Esophagus (tissue), 2 donors: ENCODE measurements at regions not wholly inside any gene's neighbourhood (a gene's known extent, or its start where the extent isn't known, plus 50 kb on each side); places are given as distances from the start of the nearest gene placed in this dataset.

Source experiments
- H3K27ac ChIP-seq, 2 donors: one replicate each; pipeline ENCODE4 v1.5.1; 2013; ENCODE audit warnings: low read depth in 2 of 2, mild to moderate bottlenecking in 2 of 2, inconsistent platforms in 1 of 2, low read length in 1 of 2, moderate library complexity in 1 of 2
- H3K27me3 ChIP-seq, 2 donors: one replicate each; pipeline ENCODE4 v1.6.1; 2013; ENCODE audit warnings: low read length in 2 of 2, control low read depth in 1 of 2, mild to moderate bottlenecking in 1 of 2; ENCODE audit not compliant: insufficient read depth in 2 of 2, control insufficient read depth in 1 of 2
- H3K36me3 ChIP-seq, 2 donors: one replicate each; pipeline ENCODE4 v1.6.1; 2013; ENCODE audit warnings: low read length in 1 of 2; ENCODE audit not compliant: control insufficient read depth in 2 of 2, insufficient read depth in 2 of 2
- H3K4me1 ChIP-seq, 2 donors: one replicate each; pipeline ENCODE4 v1.6.1; 2013; ENCODE audit warnings: low read length in 1 of 2; ENCODE audit not compliant: control insufficient read depth in 2 of 2, insufficient read depth in 2 of 2
- H3K4me3 ChIP-seq, 2 donors: one replicate each; pipeline ENCODE4 v1.5.1; 2013; ENCODE audit warnings: low read length in 2 of 2, mild to moderate bottlenecking in 2 of 2, low read depth in 1 of 2, moderate library complexity in 1 of 2
- H3K9me3 ChIP-seq, 2 donors: one replicate each; pipeline ENCODE4 v1.6.1; 2013; ENCODE audit warnings: mild to moderate bottlenecking in 2 of 2, low read depth in 1 of 2, low read length in 1 of 2, moderate library complexity in 1 of 2; ENCODE audit not compliant: control insufficient read depth in 2 of 2, insufficient read depth in 1 of 2
- WGBS, 2 donors: extraction: QIAGEN DNeasy Blood & Tissue Kit; methylation state at CpG; one replicate each; pipeline ENCODE4 v1.1.7; 2013; 5-methylcytosine and 5-hydroxymethylcytosine counted together
- donor health status: healthy with polysubstance abuse.
- donor health status: Bipolar disorder and iron deficiency.

DNA sequence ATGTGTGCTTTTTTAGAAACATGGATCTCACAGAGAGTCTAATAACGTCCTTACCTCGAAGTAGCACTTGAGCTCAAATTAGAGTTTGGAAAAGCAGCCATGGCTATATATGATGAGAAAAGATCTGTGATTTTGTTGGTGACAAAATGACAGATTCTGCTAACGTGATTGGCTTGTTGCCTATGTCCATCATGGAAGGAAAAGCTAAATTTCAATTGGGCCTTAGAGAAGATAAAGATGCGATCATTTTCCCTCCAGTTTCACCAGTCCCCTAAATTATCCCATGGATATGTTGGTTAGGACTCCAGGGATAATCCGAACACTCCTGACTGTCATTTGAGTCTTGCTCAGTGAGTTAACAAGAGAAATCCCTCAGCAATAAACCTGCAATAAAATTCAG, 175.8 kb downstream of the C16orf95 start:
- WGBS, 2 donors, result 74 to 81% methylated on average over 5 of the region's 5 CpGs
- no peaks in the 10 kb centered on the region for H3K4me1 ChIP-seq

DNA sequence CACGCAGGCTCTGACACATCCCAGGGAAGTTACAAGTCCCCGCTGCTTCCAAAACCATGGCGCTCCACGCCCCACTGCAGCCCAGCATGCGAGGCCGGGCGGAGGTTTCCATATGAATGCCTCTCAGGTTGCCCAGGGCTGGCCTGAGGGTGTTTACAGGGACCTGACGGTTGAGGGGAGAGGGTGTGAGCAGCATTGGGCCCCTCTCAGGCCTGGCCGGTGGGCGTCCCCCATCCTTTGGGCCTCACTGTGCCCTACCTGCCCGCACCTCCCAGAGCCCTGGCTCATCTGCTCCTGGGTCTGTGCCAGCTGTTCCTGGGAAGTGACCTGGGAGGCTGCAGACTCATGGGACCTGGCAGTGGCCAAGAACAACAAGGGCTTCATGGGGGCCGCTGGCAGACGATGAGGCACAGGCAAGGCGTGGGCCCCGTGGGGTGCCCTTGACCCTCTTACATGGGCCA, 173.5 kb downstream of the C16orf95 start:
- Histone ChIP-seq H3K27ac (no peak overlapping the region), H3K36me3 (no peaks in the 10 kb centered on the region), H3K4me1 (no peaks in the 10 kb centered on the region), H3K27me3 (no peaks in the 10 kb centered on the region), H3K9me3 (no peaks in the 10 kb centered on the region), H3K4me3 (no peak overlapping the region)
- whole genome bisulfite sequencing, 2 donors, result 61 to 74% methylated on average over 15 of the region's 15 CpGs

More for the DNA sequence above, 175.8 kb downstream of the C16orf95 start:
- H3K9me3 ChIP-seq, result no peaks in the 10 kb centered on the region
- H3K36me3 ChIP-seq, result no peaks in the 10 kb centered on the region
- no peak overlapping the region for H3K27ac ChIP-seq
- no peaks in the 10 kb centered on the region for H3K27me3 ChIP-seq
- H3K4me3 ChIP-seq, result no peak overlapping the region

DNA sequence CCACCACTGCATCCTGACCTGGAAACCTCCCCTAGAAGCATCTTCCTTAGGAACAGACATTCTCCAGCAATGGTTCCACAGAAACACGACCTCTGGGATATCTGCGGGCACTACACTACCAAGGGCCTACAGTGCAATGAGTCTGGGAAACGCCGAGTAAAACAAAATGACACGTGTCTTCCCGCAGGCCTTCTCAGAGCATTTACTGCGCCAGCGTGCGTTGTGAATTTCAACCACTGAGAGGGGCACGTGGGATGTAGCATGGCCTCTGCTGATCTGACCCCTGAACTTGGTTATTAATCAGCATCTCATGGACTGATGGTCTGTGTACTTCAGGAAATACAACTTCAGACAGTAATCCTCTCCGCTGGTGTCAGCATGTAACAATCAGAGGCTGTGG, 173.0 kb downstream of the C16orf95 start:
- 90 to 91% methylated on average over 11 of the region's 11 CpGs for WGBS, 2 donors
- Histone ChIP-seq H3K27me3 (no peaks in the 10 kb centered on the region), H3K4me3 (no peak overlapping the region), H3K9me3 (no peaks in the 10 kb centered on the region), H3K27ac (no peak overlapping the region), H3K4me1 (no peaks in the 10 kb centered on the region), H3K36me3 (no peaks in the 10 kb centered on the region)

DNA sequence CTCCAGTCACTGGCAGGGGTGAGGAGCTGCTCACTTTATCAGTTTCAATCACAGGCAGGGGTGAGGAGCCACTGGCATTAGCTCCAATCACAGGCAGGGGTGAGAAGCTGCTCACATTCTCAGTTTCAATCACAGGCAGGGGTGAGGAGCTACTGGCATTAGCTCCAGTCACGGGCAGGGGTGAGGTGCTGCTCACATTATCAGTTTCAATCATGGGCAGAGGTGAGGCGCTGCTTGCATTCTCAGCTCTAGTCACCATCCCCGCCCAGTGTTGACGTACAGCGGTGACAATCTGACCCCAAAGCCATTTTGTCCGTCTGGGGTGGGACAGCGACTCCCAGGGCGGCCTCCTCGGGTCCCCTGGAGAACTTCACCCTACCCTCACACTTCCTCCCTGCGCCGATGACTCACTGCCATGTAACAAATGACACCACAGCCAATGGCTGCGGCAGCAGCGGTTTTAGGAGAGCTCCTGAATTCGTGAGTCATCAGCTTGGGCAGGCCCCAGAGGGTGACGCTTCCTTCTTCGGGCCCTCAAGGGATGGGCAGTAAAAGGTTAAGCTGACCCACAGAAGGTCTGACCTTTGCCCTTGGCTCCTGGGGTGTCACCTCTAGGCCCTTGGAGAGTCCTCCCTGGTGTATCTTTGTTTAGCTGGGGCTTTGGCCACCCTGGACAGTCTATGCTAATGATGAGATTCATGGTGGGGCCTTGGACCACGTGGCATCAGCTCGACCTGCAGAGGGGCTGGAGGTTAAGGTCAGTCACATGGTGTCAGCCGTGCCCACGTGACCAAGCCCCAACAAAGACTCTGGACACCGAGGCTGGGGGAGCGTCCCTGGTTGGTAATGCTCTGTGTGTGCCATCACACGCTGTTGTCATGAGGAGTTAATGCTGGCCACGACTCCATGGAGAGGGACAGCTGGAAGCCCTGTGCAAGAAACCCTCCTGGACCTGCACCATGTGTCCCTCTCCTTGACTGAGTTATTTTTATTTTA, 171.7 kb downstream of the C16orf95 start:
- no peak overlapping the region for H3K4me3 ChIP-seq
- no peak overlapping the region for H3K27ac ChIP-seq
- no peaks in the 10 kb centered on the region for H3K9me3 ChIP-seq
- H3K4me1 ChIP-seq, result no peaks in the 10 kb centered on the region
- no peaks in the 10 kb centered on the region for H3K36me3 ChIP-seq
- no peaks in the 10 kb centered on the region for H3K27me3 ChIP-seq
- 85 to 89% methylated on average over 24 of the region's 24 CpGs for WGBS, 2 donors

DNA sequence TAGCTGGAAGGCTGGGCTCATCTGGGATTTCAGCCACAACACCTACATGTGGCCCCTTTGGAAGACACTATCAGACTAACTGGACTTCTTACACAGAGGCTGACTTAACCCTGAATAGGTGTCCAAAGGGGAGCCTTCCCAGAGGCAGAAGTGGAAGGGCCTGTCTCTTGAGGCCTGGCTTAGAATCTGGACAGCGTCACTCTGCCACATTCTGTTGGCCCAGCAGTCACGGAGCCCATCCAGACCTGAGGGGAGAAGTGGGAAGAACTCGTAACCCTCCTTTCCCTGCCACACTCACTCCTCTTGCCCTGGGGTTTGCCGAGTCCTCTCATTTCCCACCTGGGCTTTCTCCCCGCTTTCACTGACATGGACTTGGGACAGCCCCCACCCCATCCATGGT, 170.5 kb downstream of the C16orf95 start:
- Histone ChIP-seq H3K9me3 (no peaks in the 10 kb centered on the region), H3K4me1 (no peaks in the 10 kb centered on the region), H3K4me3 (no peak overlapping the region), H3K36me3 (no peaks in the 10 kb centered on the region), H3K27ac (no peak overlapping the region), H3K27me3 (no peaks in the 10 kb centered on the region)
- WGBS, 2 donors, result 92% methylated on average over 5 of the region's 5 CpGs

DNA sequence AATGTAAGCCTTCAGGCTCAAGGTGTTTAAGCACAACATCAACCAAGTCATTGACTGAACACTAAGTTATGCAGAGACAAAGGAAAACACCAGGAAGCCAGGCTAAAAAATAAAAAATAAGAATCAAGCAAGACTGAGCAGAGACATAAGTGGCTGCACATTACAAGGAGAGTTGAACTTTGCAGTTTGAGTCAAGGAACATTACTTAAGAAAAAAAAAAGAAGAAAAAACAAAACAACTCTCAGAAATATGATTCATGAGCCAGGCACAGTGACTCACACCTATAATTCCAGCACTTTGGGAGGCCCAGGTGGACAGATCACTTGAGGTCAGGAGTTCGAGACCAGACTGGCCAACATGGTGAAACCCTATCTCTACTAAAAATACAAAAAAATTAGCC, 168.1 kb downstream of the C16orf95 start:
- Histone ChIP-seq H3K27ac (no peak overlapping the region), H3K36me3 (no peaks in the 10 kb centered on the region), H3K4me3 (no peak overlapping the region), H3K9me3 (no peaks in the 10 kb centered on the region), H3K27me3 (no peaks in the 10 kb centered on the region), H3K4me1 (no peaks in the 10 kb centered on the region)
- WGBS, 2 donors, result 93% methylated on average over 1 of the region's 1 CpG

DNA sequence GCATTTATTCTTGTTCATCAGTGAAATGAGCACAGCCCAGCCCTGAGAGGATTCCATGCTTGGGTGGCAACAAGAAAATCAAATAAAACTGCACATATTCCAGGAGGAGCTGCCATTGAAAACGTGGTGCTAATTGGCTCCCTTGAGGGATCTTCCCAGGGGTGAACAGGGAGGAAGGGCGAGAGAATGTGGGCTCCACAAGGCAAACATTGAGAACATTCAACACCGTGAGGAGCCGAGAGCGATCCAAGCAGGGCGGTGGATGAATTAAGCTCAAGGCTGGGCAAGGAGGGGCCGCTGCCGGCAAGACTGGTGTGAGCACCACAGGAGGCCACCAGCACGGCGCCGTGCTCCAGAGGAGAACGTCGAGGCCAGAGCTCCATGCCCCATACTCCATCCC, 166.9 kb downstream of the C16orf95 start:
- Histone ChIP-seq H3K4me1 (no peaks in the 10 kb centered on the region), H3K27me3 (no peaks in the 10 kb centered on the region), H3K4me3 (no peak overlapping the region), H3K36me3 (no peaks in the 10 kb centered on the region), H3K9me3 (no peaks in the 10 kb centered on the region), H3K27ac (no peak overlapping the region)
- WGBS, 2 donors, result 45 to 48% methylated on average over 13 of the region's 13 CpGs

DNA sequence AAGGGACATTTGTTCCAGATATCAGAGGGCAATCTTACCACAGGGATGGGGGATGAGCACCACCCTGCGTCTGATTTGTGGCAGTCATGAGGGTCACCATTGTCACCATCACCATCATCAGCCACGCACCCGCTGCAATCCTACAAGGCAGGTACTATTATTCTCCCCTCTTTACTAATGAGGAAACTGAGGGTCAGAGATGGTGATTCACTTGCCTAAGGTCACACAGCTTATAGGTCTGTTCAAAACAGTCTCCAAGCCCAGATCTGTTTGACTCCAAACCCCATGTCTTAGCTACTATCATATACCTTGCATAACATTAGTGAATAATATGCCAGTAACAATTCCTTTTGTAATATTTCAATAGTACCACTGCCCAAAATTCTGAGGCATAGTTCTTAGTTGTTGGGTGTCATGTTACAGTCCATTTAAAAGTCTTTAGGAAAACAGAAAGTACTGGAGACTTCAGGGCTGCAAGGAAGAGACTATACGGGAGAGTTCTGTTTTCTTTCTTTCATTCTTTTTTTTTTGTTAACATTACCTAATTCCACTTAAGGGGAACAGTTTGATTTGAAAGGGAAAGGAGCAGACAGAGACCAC, 166.4 kb downstream of the C16orf95 start:
- Histone ChIP-seq H3K27me3 (no peaks in the 10 kb centered on the region), H3K36me3 (no peaks in the 10 kb centered on the region), H3K27ac (no peak overlapping the region), H3K4me3 (no peak overlapping the region), H3K4me1 (no peaks in the 10 kb centered on the region), H3K9me3 (no peaks in the 10 kb centered on the region)
- 71 to 72% methylated on average over 4 of the region's 4 CpGs for WGBS, 2 donors

DNA sequence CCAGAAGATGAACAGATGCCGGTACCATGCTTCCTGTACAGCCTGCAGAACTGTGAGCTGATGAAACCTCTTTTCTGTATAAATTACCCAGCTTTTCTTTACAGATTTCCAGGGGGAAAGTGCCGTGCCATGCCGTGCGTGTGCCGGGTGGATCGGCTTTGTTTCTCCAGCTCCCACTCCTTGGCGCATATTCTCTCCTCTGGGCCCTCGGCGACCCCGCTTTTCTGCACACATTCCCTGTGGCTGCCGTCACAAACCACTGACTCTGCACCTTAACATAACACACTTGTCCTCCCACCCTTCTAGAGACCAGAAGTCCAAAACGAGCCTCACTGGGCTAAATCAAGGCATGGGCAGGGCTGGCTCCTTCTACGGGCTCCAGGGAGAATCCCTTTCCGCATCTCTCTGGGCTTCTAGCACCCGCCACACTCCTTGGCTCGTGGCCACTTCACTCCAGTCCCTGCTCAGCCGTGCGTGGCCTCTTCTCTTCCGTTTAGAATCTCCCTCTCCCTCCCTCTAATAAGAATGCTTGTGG, 164.9 kb downstream of the C16orf95 start:
- Histone ChIP-seq H3K36me3 (no peaks in the 10 kb centered on the region), H3K27me3 (no peaks in the 10 kb centered on the region), H3K27ac (no peak overlapping the region), H3K4me3 (no peak overlapping the region), H3K9me3 (no peaks in the 10 kb centered on the region), H3K4me1 (no peaks in the 10 kb centered on the region)
- WGBS, 2 donors, result 89 to 91% methylated on average over 19 of the region's 19 CpGs
